NCI-H2227 treated with DMSO at 0.1 percent for 48 hours (cell line): ENCODE measurements at regions not wholly inside any gene's neighbourhood (a gene's known extent, or its start where the extent isn't known, plus 50 kb on each side); places are given as distances from the start of the nearest gene placed in this dataset.

Experiments
- DNase-seq: peaks from one replicate; lab custom pipeline; 2025; lab: John Stamatoyannopoulos, UW

DNA sequence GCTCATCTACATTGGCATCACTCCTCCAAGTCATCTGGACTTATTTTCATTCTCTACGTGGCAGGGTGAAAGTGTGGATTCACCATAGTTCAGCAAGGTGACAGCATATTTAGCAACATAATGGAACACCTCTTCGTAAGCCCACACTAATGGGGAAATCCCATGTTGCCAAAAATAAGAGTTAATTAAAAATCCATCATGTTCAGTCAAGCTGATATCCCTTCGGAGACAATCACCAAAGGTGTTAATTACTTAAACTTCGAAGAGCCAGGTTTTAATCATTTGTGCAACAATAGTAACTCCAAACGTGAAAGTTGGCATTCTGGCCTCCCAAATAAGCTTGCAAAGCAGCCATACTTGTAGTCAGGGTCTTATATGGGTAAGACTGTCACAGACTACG is 242.9 kb downstream of the NSG2 start:
- DNase-seq, result no peak

DNA sequence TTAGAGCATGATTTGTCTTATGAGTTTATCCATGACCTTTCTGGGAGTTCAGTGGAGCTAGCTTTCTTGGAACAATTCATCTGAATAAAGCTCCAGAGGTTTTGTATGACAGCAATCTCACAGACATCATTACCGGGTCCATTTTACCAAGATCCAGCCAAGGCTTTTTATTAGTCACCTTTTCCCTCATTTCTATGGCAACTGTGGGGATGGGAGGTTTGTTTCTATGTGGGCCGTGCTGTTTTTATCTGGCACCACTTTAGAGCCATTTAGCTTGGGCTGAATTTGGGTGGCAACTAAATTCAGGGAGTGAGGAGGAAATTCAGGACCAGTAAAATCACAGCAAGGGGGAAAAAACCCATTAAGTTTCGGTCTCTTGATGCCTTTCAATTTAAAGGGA is 245.7 kb downstream of the NSG2 start:
- no peak for DNase-seq

DNA sequence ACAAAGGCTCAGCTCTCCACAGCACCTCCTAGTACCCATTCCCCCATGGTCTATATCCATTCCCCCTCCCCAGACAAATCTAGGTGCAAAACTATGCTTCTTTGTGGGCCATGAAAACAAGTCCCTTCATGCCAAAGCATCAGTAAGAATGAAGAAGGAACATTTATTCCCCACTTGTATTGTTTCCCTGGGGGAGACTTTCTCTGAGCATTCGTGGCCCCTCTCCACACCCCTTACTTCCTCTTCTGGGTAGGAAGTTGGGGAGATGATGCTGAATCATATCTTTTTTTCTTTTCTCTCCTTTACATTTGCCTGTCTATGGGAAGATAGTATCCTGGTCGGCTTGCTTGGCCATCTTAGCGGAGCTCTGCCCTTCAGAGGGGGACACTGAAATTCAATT is 246.8 kb downstream of the NSG2 start:
- no peak for DNase-seq

DNA sequence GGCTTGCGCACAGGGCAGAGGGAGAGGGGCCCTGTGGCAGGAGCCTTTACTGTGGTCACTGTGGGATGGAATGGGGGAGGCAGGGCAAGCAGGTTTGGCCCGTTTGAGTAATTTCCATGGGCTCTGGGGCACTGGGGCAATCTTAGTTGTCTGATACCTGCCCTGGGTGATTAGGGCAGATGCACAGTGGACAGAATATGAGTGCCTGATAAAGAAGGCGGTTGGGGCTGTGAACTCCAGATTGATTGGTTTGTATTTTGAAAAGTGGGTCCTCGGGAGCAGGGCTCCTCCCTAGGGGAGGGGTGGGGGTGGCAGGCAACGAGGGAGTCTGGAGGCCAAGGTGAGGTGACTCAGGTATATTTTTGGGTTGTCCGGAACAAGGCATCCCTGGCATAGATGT is 247.5 kb downstream of the NSG2 start:
- DNase-seq, result no peak

DNA sequence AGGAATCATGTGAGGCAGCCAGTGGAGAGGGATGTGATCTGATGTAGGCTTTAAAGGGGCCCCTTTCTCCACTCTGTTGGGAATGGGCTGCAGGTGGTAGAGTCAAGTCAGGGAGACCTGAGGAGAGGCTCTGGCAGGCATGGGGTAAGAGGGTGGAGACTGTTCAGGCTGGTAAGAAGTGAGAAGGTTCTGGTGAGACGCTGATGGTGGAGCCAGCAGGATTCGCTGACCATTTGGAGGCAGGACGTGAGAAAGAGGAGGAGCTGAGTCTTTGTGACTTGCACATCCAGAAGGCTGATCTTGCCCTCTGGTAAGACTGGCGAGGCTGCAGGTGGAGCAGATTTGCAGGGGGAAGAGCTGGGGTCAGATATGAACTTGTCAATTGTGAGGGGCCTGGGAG is 248.0 kb downstream of the NSG2 start:
- DNase-seq, result no peak

DNA sequence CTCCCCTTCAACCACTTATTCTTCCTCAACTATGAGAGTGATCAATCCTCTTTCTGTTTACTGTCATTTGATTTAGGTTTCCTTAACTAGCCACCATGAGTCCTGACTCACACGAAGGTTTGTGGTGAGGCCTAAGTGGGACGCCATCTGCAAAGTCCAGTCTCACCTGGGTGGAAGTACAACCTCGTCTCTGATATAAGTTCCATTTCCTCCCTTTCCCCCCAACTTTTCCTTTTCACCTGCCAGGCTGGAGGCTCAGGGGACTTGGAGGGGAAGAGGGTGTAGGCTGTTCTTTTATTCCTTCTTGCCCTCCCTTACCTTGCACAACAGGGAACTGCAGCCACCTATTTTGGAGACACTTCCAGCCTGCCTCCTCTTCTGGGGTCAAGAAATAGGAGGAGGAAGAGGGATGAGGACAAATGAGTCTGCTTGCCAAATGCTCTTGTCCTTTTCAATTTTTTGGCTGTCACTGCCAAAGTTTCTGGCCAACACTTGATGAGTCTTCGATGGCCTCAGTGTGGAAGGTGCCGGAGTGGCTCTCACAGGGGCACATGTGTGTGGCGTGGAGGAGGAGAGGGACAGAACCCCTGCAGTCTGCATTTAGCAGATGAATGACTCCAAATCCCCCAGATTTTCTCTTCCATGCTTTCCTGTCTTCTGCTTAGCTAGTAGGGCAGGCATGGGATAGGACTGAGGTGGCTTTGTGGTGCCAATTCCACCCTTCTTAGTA is 249.6 kb downstream of the NSG2 start:
- DNase-seq, result no peak

DNA sequence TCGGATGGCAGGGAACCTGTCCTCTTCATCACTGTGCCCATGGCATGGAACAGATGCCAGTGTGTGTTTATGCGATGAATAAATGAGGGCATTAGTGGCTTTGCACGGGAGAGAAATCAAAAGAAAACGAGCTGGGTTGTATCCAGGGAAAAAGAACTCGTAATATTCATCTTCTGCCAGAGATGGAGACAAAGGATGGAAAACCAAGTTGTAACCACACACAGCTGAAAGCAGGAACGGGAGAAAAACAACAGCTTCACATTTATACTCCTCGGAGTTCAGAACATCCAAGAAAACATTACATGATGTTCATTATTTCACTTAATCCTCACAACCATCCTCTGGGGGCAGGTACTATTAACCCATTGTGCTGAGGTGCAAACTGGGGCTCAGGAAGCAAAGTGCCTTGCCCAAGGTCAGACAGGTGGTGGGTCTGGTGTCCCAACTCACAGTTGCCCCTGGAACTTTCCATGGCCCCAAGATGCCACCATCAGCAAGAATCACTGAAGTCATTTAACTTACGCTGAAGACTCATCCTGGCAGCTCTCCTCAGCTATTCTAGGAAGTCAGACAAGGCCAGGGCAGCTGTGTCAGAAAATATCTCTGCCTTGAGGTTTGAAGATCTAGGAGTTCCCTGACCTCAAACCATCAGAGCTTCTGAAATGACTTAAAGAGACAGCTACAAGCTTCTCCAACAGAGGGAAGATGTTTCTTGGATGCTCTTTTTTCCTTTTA is 250.4 kb downstream of the NSG2 start:
- no peak for DNase-seq

DNA sequence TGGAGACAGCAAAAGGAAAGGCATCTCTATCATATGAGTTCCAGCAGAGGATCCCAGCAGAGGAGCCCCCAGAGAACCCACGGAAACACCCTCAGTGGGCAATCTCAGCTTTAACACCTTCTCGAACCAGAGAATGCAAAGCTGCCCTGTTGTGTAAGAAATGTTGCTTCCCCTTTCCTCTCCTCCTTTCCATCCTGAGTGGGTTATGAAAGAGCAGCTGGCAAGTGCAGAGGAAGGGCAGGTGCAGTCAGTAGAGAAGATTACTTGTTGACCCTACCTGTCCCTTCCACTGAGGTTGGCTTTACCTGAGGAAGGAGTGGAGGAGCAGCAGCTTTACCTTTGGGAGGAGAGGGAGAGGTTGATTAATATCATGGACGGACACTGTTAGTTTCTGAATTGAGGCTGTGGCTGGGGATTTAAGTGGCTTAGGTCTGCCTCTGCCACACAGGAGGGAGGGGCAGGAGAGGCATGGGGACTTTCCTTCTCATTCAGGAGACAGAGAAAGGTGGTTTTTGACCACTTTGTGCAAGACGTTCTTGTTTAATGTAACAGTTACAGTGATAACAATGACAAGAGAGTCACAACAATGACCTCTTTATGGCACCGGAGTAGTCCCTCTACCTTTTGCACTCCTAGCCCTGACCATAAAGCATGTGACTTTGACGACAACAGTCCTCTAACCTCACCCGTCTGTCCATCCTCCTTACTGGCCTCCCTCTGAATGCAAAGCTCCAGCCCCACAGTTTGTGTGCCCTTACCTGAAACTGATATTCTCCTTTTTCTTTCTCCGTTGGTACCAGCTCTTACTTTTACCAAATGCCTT is 254.8 kb downstream of the NSG2 start:
- DNase-seq, result no peak

DNA sequence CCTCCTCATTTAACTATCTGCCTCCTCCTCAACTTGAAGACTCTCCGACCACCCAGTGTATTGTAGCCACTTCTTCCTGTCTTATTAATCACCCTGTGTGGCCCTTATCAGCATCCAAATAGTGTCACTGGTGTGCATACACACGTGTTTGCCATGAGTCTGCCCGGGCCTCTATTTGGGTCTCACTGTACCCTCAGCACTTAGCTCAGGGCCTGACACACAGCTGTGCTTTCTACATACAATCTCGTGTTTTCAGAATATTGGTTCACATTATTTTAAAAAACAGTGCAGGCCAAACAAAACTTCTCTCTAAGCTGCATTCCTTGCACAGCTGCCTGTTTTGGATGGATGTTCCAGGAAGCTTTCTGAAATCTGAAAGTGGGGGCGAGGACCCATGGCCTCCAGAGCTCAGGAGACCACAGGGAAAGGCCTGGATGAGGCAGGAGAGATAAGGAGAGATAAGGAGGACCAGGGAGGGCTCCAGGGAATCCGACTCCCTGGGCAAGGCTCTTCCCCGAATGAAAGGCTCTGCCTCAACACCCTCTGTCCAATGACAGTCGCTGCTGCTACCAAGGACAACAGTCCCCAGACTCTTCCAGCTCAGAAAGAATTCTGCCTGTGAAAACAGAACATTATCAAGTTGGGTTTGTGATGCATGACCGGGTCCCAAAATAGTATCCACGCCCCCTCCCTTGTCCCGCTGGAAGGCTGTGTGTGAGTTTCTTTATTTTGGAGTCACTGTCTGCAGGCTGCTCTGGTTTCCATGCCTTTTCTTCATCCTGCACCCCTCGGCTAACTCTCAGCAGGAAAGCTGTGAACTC is 255.6 kb downstream of the NSG2 start:
- DNase-seq, result no peak

DNA sequence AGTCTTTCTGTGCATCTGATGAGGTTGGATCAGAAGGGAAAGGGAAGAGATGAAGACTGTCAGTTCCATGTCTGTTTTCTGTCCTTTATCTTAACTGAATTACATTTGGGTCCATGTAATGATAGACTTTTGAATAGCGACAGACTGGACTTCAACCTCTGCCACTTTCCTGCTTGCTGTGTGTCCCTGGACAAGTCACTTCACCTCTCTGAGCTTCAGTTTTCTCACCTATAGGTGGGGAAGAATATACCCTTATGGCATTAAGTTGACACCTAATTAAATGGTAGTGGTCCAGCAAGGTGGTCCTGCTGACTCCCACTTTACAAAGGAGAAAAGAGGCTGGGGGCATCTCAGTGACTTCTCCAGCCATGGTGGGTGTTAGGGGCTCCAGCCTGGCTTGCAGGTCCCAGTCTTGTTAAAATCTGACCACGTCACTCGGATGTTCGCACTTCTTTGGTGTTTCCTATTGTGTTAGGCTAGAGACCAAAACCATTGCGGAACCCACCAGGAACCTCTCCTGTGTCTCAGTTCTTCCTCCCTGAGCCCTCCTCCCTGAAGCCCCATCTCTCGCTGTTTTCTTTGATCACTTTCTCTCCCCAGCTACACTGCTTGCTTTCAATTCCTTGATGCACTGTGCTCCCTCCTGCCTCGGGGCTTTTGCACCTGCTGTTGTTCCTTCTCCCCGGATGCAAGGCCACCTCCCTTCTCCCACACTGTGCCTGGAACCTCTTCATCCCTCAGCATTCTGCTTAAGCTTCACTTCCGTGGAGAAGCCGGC is 256.5 kb downstream of the NSG2 start:
- no peak for DNase-seq

DNA sequence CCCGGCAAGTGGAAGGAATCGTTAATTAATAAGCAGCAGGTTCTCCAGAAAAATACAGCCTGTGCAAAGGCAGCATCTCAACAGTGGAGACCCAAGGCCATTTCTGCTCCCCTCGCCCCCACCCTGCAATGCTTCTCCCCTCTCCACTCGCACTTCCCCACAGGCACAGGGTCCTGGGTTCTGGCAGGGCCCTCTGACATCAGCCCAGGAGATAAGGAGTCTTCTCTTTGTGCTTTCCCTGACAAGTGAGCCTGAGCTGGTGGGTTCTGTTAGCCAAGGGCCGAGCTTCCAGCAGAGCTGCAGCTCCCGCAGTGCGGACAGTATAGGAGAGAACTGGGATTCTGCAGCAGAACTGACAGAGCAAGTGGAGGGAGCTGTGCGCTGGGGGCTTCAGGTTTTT is 257.5 kb downstream of the NSG2 start:
- no peak for DNase-seq

DNA sequence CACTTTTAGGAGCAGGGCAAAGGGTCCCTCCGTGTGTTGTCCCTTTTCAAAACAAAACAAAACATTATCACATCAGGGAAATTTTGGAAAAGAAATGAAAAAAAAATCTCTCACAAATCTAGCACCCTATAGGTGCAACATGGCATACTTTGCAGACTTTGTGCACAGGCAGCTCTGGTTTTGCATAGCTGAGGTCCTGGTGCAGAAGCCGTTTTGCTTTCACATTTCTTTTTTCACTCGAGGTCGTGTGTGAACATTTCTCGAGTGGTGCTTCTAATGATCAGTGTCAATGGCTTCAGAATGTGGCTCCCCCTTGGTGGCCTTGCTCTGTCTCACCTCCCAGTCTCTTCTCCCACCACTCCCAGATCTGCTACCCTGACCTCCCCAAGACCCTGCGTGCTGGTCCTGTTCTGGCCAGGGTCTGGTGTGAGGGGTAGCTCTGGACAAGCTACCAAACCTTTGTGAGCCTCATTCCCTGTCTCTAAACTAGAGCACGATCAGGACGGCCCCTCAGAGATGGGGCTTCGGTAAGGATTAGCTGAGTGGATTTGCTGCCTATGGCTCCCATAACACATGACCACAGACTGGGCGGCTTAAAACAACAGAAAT is 258.0 kb downstream of the NSG2 start:
- no peak for DNase-seq

DNA sequence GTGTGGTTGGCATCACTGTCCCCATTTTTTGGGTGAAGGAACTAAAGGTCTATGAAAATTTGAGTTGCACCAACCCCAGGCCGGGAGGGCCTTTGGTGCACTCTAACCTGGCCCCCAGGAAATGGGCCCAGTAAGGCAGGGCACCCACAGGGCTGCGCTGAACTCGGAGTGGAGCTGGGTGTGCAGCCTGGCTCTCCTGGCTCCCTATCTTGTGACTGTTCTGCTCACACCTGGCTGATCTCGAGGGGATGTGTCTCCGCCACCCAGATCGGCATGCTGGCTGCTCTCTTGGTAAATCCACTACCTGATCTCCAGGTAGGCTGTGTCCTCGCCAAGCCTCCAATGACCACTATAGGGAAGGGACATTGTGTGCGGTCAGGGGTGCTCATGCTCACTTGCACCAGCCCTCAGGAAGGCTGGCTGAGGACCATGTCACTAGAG is 259.8 kb downstream of the NSG2 start:
- DNase-seq, result no peak

DNA sequence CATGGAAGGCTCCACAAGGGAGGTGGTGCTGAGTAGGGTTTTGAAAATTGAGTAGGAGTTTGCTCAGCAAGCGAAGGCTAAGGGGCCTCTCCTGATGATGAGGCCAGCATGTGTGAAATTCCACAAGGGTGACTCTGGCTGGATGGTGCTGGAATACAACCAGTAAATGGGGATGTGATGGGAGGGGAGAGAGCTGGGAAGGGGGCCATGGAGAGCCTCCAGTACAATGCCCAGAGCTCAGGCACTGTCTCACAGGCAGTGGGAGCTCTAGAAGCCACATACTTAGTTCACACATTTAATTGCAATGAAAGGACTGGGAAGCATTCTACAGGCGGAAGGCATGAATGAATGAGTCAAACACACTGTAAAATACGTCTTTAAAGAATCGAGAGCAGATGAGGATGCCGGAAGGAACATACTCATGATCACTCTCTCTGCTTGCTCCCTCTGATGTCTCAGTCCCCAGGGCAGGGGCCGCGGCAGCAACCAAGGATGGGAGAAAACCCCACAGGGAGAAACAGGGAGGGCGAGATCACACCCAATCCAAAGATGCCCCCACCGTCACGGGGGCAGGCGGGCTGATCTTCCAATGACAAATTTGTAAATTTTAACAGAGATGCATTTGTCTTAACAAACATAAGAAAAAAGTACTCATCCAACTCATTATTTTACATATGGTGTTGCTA is 261.0 kb downstream of the NSG2 start:
- no peak for DNase-seq

DNA sequence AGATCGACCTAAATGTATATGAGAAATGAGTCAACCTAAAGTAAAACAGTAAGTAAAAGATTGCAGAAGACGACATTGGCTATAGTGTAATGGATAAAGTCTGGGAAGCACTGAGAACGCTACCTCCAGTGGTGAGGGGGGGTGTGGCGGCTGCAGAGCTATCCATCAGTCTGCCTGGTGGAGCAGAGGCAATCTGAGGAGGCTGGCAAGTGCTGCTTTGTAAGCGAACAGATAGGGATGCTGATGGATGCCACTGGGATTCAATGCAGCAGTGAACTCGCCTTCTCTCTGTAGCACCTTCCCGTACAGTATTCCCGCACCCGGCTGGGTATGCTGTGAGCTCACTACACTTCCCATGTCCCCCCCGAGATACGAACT is 261.5 kb downstream of the NSG2 start:
- DNase-seq, result no peak

DNA sequence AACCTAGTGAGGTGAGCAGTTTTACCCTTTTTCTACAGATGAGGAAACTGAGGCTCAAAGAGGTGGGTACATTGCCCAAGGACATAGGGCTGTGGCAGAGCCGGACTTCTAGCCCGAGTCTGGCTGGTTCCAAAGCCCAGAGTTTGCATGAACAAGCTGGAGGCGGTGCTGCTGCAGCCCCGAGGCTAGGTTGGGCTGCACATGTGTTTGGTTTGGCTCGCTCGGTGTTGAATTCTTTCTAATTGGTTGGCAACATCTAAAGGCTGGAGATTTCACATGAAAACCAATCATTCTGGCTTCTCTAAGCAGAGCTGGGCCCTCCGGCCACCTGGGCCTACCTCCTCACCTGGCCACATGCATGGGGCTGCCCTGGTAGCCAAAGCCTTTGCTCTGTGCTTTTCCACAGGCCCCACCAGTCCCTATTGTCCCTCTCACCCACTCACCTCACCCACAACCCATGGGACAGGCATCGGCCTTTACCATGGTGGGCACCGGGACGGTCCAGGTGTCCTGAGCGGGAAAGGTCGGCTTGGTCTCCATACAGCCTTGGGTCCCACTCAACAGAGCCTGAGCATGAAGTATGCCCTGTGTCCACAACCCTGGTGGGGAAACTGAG is 262.3 kb downstream of the NSG2 start:
- DNase-seq, result no peak

DNA sequence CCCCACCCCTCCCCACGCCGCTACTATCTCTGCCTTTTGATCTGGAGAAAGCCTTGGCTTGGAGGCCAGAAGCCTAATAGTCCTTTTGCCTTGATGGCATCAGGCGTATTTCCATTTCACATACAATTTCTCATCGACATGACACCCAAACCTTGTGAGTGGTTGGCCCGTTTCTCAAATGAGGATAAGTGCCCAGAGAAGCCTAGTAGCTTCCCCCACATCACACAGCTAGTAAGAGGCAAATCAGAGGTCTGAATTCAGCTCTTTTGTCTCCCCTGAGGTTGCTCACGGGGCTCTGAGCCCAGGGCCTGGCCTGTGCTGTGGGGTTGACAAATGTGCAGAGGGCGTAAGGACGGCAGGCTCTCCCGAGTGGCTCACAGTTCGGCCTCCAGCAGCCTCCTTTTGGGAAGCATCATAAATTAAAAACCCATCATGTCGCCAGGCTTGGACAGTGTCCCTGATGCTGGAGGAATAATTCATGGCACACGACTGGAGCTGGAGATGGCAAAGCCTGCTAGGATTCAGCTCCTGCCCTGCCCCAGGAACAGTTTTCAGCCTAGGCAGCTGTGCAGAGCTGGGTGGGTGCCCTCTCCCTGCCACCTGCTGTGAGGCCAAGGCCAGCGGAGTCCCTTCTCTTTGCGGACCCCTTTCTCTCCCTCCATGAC is 263.8 kb downstream of the NSG2 start:
- DNase-seq, result no peak

DNA sequence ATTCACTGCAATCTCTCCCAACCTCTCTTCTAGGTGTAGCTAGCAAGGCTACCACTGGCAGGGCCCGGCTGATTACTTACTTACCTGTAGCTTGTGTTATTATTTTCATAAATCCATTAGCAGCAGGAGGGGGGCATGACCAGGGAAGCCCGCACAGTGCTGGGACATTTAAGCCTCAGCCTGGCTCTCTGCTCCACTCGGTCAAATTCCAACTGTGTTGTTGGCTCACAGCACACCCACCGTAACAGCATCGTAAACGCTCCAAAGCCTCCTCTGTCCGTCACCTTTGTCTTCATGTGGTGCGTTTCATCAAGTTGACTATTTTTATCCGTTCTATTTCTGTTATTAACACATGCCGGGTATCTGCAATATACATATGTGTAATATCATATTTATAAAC is 264.7 kb downstream of the NSG2 start:
- no peak for DNase-seq

DNA sequence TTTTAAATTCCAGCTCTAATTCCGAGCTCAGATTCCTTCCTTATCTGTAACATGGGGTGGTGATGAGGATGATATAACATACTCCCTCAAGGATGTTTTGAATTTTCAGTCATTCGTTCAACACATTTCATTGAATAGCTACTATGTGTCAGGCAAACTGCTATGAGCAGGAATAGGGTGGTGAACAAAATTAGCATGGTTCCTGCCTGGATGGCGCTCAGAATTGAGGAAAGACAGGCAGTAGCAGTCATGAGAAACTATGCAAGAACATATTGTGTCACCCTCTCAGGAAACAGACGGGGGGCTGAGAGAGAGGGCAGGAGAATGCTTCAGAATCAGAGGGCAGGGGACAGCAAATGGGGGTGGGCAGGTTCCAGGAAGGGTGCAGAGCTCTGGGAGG is 265.2 kb downstream of the NSG2 start:
- no peak for DNase-seq
